Esophagus muscularis mucosa (tissue), 4 donors: ENCODE measurements at regions not wholly inside any gene's neighbourhood (a gene's known extent, or its start where the extent isn't known, plus 50 kb on each side); places are given as distances from the start of the nearest gene placed in this dataset.

ENCODE experiments used
- CTCF ChIP-seq, 3 experiments: fragments of 200-600 bp in 2 of 3; fragments of 450-650 bp in 1 of 3; sonication (generic) in 2 of 3; IDR thresholded peaks; one replicate each; pipeline ENCODE4 v1.5.1; 2017 to 2019; ENCODE audit warnings: antibody characterized with exemption in 3 of 3, mild to moderate bottlenecking in 2 of 3, moderate library complexity in 1 of 3
- EP300 ChIP-seq: sonication (generic); formaldehyde crosslinking; IDR thresholded peaks from one replicate; pipeline ENCODE4 v1.6.1; 2017; ENCODE audit warnings: antibody characterized with exemption
- POLR2A ChIP-seq: fragments of 450-650 bp; IDR thresholded peaks from one replicate; pipeline ENCODE4 v1.6.1; 2017; ENCODE audit warnings: antibody characterized with exemption, moderate library complexity, mild to moderate bottlenecking, low read depth
- POLR2AphosphoS5 ChIP-seq, 2 donors: sonication (generic); formaldehyde crosslinking; IDR thresholded peaks; one replicate each; pipeline ENCODE4 v1.6.1; 2017; ENCODE audit warnings: antibody characterized with exemption in 2 of 2

GRCh38 chr4:124092101-124092500 is 620.4 kb downstream of the ANKRD50 start:
- no peak for TF ChIP-seq CTCF (IDR thresholded peaks at IDR 0.05)
- no peak for TF ChIP-seq POLR2A
- TF ChIP-seq POLR2AphosphoS5 (IDR thresholded peaks at IDR 0.05): no peak
- TF ChIP-seq EP300: no peak
